Epithelial cell of esophagus (primary cell): ENCODE measurements at regions not wholly inside any gene's neighbourhood (a gene's known extent, or its start where the extent isn't known, plus 50 kb on each side); places are given as distances from the start of the nearest gene placed in this dataset.

Source experiments
- DNase-seq: peaks from one replicate; pipeline ENCODE4 v3.0.0; 2010; ENCODE audit warnings: low read depth
- H3K4me3 ChIP-seq: 2 replicates; pipeline ENCODE4 v1.5.1; 2011; ENCODE audit warnings: mild to moderate bottlenecking, low read length, control low read depth
- CTCF ChIP-seq: IDR thresholded peaks from 2 replicates; pipeline ENCODE4 v1.5.1; 2011; ENCODE audit warnings: low read depth, mild to moderate bottlenecking, low read length, control low read depth, inconsistent platforms; ENCODE audit not compliant: insufficient read depth; ENCODE audit errors: missing control alignments

GRCh38 chr1:71154429-71154828 is 73.6 kb upstream of the ZRANB2 start:
- no peak overlapping the region for H3K4me3 ChIP-seq
- TF ChIP-seq CTCF: no peak
- no peak for DNase-seq

DNA sequence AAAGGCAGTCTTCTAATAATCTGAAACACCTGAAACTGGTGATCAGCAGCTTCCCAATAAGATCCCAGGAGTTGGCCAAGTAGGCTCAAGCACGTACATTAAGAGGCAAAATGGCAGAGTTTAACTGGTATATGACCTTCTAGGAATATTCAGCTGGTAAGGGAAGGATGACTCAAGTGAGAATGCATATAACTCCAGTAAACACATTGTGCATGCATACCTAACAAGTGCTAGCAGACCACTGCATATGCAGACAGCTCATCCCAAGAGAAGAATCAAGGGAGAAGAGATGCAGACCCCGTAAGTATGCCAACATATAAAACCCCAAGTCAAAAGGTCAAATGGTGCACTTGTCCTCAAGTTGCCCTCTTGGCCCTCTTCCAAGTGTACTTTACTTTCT is 73.0 kb upstream of the ZRANB2 start:
- H3K4me3 ChIP-seq: no peak overlapping the region
- no peak for TF ChIP-seq CTCF
- DNase-seq: no peak

DNA sequence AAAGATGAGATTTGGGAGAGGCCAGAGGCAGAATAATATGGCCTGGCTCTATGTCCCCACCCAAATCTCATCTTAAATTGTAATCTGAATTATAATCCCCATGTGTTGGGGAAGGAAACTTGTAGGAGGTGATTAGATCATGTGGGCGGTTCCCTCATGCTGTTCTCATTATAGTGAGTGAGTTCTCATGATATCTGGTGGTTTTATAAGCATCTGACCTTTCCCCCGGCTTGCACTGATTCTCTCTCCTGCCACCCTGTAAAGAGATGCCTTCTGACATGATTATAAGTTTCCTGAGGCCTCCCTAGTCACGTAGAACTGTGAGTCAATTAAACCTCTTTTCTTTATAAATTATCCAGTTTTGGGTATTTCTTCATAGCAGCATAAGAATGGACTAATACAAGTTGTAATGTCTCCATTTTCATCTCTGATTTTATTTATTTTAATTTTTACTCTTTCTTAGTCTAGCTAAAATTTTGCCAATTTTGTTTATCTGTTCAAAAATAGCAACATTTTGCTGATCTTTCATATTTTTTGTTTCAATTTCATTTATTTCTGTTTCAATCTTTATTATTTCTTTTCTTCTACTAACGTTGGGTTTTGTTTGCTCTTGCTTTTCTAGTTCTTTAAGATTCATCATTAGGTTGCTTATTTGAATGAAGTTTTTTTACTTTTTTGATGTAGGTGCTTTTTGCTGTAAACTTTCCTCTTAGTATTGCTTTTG is 67.0 kb upstream of the ZRANB2 start:
- no peak for TF ChIP-seq CTCF
- H3K4me3 ChIP-seq: no peak overlapping the region
- DNase-seq: no peak

DNA sequence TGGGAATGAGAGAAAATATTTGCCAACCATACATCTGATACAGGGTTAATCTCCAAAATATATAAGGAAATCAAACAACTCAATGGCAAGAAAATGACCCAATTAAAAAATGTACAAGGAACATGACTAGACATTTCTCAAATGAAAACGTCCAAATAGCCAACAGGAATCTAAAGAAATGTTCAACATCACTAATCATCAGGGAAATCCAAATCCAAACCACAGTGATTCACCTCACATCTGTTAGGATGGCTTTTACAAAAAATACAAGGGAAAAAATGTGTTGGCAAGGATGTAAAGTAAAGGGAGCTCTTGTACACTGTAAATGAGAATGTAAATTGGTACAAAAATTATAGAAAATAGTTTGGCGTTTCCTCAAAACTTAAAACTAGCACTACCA is 54.7 kb upstream of the ZRANB2 start:
- DNase-seq: no peak
- H3K4me3 ChIP-seq: no peak overlapping the region
- no peak for TF ChIP-seq CTCF
